ENCODE measurements at regions not wholly inside any gene's neighbourhood (a gene's known extent, or its start where the extent isn't known, plus 50 kb on each side); places are given as distances from the start of the nearest gene placed in this dataset.

DNA sequence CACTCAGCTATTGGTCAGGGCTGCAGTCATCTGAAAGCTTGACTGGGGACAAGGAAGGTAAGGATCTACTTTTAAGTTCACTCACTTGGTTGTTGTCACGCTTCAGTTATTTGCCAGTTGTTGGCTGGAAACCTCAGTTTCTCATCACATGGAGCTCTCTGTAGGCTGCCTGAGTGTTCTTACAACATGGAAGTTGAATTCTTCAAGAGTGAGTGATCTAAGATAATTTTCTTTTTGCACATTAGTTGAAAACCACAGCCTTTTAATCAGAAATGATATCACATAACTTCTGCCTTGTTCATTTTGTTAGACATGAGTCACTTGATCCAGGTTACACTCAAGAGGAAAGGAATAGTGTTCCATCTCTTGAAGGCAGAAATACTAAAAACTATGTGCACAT is 552.7 kb downstream of the RAPGEF2 start:
- no peak overlapping the region for H3K4me3 ChIP-seq (ENCODE audit: low read length)
- TF ChIP-seq, protein P1, sequence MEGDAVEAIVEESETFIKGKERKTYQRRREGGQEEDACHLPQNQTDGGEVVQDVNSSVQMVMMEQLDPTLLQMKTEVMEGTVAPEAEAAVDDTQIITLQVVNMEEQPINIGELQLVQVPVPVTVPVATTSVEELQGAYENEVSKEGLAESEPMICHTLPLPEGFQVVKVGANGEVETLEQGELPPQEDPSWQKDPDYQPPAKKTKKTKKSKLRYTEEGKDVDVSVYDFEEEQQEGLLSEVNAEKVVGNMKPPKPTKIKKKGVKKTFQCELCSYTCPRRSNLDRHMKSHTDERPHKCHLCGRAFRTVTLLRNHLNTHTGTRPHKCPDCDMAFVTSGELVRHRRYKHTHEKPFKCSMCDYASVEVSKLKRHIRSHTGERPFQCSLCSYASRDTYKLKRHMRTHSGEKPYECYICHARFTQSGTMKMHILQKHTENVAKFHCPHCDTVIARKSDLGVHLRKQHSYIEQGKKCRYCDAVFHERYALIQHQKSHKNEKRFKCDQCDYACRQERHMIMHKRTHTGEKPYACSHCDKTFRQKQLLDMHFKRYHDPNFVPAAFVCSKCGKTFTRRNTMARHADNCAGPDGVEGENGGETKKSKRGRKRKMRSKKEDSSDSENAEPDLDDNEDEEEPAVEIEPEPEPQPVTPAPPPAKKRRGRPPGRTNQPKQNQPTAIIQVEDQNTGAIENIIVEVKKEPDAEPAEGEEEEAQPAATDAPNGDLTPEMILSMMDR (IDR thresholded peaks at IDR 0.05; ENCODE audit: insufficient read depth, low read depth, low read length, missing control alignments): no peak
- DNase-seq (ENCODE audit: low read depth): peak; percentile 84

DNA sequence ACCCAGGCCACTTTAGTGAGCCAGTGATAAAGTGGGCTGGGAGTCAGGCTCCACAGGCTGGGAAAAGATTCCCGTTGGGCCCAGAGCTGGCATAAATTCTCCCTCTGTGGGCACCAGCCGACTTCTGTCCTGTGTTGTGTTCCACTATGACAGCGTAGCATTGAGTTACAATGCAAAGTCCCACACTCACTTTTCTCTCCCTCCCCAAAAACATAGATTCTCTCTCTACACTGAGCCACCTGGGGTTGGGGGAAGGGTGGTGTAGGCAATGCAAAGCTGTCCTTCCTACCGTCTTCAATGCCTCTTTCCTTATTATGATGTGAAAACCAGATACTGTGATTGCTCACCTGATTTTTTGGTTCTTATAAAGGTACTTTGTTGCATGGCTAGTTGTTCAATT is 566.2 kb downstream of the RAPGEF2 start:
- TF ChIP-seq, protein P1 (IDR thresholded peaks at IDR 0.05; ENCODE audit: insufficient read depth, low read depth, low read length, missing control alignments): no peak
- DNase-seq (ENCODE audit: low read depth): no peak
- H3K4me3 ChIP-seq (ENCODE audit: low read length): no peak overlapping the region

DNA sequence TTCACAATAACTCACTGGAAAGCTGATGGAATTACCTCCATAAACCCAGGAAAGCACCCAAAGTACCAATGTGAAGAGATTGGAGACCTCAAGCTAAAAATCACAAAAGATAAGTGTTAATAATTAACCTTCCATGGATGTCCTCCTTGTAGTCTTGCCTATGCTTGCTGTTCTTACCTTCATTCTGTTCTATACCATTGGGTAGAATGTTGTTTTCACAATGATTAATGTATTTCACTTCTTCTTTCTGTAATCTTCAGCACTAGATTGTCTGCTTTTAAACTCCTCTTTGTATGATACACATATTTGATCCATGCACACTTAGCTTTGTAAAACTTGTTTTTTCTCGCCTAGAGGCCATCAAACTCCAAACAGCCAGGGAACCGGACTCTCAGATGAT is 570.3 kb downstream of the RAPGEF2 start:
- TF ChIP-seq, protein P1 (IDR thresholded peaks at IDR 0.05; ENCODE audit: insufficient read depth, low read depth, low read length, missing control alignments): no peak
- H3K4me3 ChIP-seq (ENCODE audit: low read length): no peak overlapping the region
- no peak for DNase-seq (ENCODE audit: low read depth)

DNA sequence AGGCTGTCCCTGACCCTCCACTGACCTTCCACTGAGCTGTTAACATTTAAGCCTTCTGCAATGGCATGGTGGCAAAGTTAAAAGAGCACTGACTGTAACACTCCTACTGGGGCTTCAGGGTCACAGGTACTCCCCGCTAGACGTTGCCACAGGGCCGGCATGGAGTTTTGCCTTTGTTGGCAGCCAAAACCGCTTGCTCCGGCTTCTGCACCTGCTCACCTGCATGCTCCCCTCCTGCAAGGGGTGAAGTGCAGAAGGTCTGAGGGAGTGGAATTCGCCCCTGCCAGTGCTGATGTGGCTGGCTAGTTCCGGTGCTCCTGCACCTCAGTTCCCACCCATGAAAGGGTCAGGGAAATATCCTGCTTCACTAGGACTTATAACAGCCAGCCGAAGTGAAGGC is 571.4 kb downstream of the RAPGEF2 start:
- DNase-seq (ENCODE audit: low read depth): no peak
- no peak overlapping the region for H3K4me3 ChIP-seq (ENCODE audit: low read length)
- TF ChIP-seq, protein P1 (IDR thresholded peaks at IDR 0.05; ENCODE audit: insufficient read depth, low read depth, low read length, missing control alignments): no peak

DNA sequence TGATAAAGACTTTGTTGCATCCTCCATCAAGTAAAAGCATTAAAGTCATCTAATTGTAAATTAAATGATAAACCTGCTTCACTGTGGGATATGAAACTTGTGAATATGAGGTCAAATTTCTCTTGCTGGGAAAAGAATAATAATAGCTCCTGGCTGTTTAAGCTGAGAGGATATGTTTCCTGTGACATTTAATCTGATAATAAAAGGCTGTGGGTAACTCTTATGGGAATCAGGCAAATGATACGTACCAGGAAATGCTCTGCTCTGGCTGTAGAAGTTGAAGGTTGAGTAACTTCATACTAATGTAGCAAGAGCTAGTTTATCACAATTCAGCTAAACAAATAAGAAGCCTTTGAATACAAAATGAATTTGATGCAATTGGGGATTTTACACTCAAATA is 574.6 kb downstream of the RAPGEF2 start:
- H3K4me3 ChIP-seq (ENCODE audit: low read length): no peak overlapping the region
- DNase-seq (ENCODE audit: low read depth): peak; percentile 56
- TF ChIP-seq, protein P1 (IDR thresholded peaks at IDR 0.05; ENCODE audit: insufficient read depth, low read depth, low read length, missing control alignments): no peak

DNA sequence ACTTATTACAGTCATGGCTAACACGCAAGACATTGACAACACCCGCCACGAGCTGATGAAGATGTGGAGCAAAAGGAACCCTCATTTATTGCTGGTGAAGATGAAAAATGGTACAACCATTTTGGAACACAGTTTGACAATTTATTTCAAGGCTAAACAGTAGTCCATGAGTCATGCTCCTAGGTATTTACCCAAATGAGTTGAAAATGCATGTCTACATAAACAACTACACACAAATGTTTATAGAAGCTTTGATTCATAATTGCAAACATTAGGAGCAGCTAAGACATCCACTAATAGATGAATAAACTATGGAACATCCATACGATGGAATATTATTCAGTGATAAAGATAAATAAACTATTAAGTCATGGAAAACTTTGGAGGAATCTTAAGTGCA is 580.1 kb downstream of the RAPGEF2 start:
- TF ChIP-seq, protein P1 (IDR thresholded peaks at IDR 0.05; ENCODE audit: insufficient read depth, low read depth, low read length, missing control alignments): no peak
- H3K4me3 ChIP-seq (ENCODE audit: low read length): no peak overlapping the region
- DNase-seq (ENCODE audit: low read depth): peak; percentile 33

DNA sequence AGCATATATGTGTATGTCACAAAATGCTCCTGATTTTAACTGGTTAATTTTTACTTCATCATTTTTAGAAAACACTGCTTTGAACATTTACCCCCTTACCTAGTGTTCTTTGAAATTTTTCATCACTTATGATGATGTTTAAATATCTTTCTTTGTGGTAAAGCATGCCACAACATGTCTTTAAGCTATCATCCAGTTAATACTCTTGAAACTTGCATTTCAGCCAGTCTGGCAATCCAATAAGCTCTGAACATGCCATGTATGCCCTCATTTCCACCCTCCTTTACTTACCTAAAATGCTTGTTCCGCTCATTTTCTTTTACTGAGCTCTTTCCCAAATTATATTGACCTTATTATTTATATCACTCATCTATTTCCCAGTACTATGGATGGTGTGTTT is 581.2 kb downstream of the RAPGEF2 start:
- no peak overlapping the region for H3K4me3 ChIP-seq (ENCODE audit: low read length)
- peak; percentile 57 for DNase-seq (ENCODE audit: low read depth)
- TF ChIP-seq, protein P1 (IDR thresholded peaks at IDR 0.05; ENCODE audit: insufficient read depth, low read depth, low read length, missing control alignments): no peak
